Lower leg skin (tissue), 3 donors: ENCODE measurements at regions not wholly inside any gene's neighbourhood (a gene's known extent, or its start where the extent isn't known, plus 50 kb on each side); places are given as distances from the start of the nearest gene placed in this dataset.

Source experiments
- CTCF ChIP-seq, 3 donors: fragments of 450-650 bp; IDR thresholded peaks; one replicate each; pipeline ENCODE4 v1.5.1; 2016; ENCODE audit warnings: antibody characterized with exemption in 3 of 3, mild to moderate bottlenecking in 3 of 3, moderate library complexity in 2 of 3
- POLR2A ChIP-seq, 2 donors: fragments of 450-650 bp; IDR thresholded peaks; one replicate each; pipeline ENCODE4 v1.6.1; 2016 to 2017; ENCODE audit warnings: antibody characterized with exemption in 2 of 2, mild to moderate bottlenecking in 1 of 2, moderate library complexity in 1 of 2

GRCh38 chr2:15861898-15862297 lies 78.5 kb upstream of the MYCN start:
- TF ChIP-seq CTCF (IDR thresholded peaks at IDR 0.05): no peak
- TF ChIP-seq POLR2A (IDR thresholded peaks at IDR 0.05): no peak
